Activated CD4-positive, alpha-beta T cell treated with anti-CD3 and anti-CD28 coated beads, Interleukin-2, amount 10 ng/mL, durations not matched to agents 7 days and 5 days (primary cell): ENCODE measurements at regions not wholly inside any gene's neighbourhood (a gene's known extent, or its start where the extent isn't known, plus 50 kb on each side); places are given as distances from the start of the nearest gene placed in this dataset.

Experiments
- CTCF ChIA-PET: fragments of 350-600 bp; sonication (Branson Sonifier 250); formaldehyde crosslinking; loops from one replicate; lab custom pipeline; 2021; ENCODE audit warnings: antibody characterized with exemption; lab: Charles Lee
- POLR2A ChIA-PET: fragments of 350-600 bp; sonication (Branson Sonifier 250); formaldehyde crosslinking; loops from one replicate; lab custom pipeline; 2021; ENCODE audit warnings: antibody characterized with exemption; lab: Charles Lee
- DNase-seq: peaks from one replicate; pipeline ENCODE4 v3.0.0-alpha.2; 2020
- H3K27ac Mint-ChIP-seq: one replicate; pipeline ENCODE4 v1.8.0; 2021; ENCODE audit warnings: mild to moderate bottlenecking, moderate library complexity, mixed read lengths
- H3K27me3 Mint-ChIP-seq: one replicate; pipeline ENCODE4 v1.8.0; 2021; ENCODE audit warnings: mixed read lengths
- H3K36me3 Mint-ChIP-seq: one replicate; pipeline ENCODE4 v1.8.0; 2021; ENCODE audit warnings: low read depth, mixed read lengths
- H3K4me1 Mint-ChIP-seq: one replicate; pipeline ENCODE4 v1.8.0; 2021; ENCODE audit warnings: mixed read lengths
- H3K4me3 Mint-ChIP-seq: one replicate; pipeline ENCODE4 v1.8.0; 2021; ENCODE audit warnings: mild to moderate bottlenecking, moderate library complexity, mixed read lengths
- H3K9me3 Mint-ChIP-seq: one replicate; pipeline ENCODE4 v1.8.0; 2021; ENCODE audit warnings: mixed read lengths

DNA sequence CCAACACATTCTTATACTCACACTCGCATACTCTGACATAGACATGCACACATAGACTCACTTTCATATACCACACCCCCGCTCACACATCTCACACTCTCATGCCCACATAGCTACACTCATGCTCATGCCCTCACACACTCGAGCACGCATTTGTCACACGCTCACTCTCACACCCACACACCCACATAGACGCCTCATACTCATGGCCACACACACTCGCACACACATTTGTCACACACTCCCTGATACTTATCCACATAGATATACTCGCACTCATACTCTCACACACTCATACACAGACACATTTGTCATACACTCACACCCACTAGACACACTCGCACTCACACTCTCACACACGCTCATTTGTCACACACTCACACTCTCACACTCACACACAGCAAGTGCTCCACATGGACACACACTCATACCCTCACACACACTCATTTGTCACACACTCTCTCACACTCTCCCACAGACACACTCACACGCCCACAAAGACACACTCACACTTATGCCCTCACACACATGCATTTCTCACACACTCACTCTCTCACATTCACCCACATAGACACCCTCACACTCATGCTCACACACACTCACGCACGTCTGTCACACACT, 50.9 kb downstream of the TNP1 start:
- CTCF ChIA-PET: no interaction called here
- no peak for DNase-seq
- Mint-ChIP-seq H3K36me3 (no peaks in the 10 kb centered on the region), H3K27me3 (no peaks in the 10 kb centered on the region), H3K4me1 (no peaks in the 10 kb centered on the region), H3K27ac (no peak overlapping the region), H3K4me3 (no peak overlapping the region), H3K9me3 (no peaks in the 10 kb centered on the region)
- POLR2A ChIA-PET: no interaction called here

DNA sequence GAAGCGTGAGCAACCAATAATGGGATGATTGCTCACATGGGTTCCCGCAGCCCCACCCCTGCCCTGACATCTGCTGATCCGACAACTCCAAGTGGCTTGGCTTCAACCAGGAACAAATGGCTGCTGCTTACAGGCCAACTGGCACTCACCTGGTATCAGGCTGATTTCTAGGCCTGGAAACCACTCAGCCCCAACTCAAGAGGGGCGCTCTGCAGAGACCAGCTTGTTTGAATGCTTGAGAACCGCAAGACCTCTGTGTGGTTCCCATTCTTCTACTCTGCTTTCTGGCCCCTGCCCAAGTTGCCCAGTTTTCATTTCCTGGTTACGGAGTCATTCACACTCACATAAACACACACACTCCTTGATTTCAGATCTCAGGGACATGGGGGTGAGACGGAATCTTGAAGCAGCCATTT, 52.0 kb downstream of the TNP1 start:
- no peak for DNase-seq
- ChIA-PET CTCF (no interaction called here), POLR2A (no interaction called here)
- Mint-ChIP-seq H3K4me3 (no peak overlapping the region), H3K27ac (no peak overlapping the region), H3K36me3 (no peaks in the 10 kb centered on the region), H3K27me3 (no peaks in the 10 kb centered on the region), H3K4me1 (no peaks in the 10 kb centered on the region), H3K9me3 (no peaks in the 10 kb centered on the region)

DNA sequence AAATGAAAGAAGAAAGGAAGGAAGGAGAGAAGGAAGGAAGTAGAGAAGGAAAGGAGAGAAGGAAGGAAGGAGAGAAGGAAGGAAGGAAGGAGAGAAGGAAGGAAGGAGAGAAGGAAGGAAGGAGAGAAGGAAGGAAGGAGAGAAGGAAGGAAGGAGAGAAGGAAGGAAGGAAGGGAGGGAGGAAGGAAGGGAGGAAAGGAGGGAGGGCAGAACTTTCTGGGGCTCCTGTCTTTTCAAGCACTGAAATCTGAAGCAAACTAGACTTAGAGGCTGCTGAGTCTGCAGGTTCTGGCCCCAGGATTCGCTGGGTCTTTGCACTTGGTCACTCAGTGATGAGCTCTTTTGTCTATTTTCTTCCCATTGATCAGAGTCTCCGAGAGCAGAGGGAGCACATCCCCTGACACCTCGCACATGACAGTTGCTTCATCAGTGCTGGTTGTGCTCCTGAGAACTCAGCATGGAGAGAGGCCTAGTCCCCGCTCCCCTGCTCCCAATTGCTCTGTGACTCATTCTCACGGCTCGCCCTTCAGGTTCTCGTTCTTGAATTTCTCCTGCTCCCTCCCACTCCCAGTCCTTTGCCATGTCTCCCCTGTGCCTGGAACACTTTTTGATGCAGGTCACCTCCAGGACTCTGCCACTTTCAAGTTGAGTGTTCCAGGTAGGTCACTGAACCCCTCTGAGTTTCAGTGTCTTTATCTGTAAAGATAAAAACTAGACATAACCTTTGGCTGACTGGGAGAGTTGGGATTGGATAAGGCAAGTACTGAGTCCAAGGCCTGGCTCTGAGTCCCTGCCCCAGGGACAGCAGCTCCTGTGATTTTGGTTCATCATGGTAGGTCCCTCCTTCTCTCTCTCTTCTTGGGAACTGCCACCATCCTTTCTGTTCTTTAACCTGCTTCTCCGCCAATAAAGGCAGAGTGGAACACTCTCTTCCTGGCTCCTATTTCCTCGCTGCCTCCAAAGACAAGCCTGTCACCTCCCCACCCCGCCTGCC, 55.2 kb downstream of the TNP1 start:
- ChIA-PET POLR2A (no interaction called here), CTCF (no interaction called here)
- H3K36me3 Mint-ChIP-seq: no peaks in the 10 kb centered on the region
- no peak for DNase-seq
- no peaks in the 10 kb centered on the region for H3K27me3 Mint-ChIP-seq
- no peaks in the 10 kb centered on the region for H3K9me3 Mint-ChIP-seq
- no peak overlapping the region for H3K4me3 Mint-ChIP-seq
- no peak overlapping the region for H3K27ac Mint-ChIP-seq
- H3K4me1 Mint-ChIP-seq: no peaks in the 10 kb centered on the region

DNA sequence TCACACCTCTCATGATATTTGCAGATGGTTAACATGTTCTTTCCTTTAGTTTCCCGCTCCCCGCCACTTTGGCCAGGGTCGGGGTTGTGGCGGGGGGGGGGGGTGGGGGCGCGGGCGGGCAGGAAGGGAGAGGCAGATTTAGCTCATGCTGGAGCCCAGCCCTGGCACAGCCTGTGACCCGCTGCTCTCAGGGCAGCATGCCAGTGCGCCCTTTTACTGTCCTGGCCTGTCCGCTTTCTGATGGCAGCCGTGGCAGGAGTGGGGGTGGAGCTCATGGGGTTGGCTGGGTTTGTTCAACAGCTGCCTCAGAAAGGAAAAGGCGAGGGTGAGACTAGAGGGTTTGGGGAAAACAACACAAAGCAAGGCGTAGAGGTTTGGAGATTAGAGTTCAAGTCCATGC, 56.1 kb downstream of the TNP1 start:
- DNase-seq: no peak
- Mint-ChIP-seq H3K27ac (no peak overlapping the region), H3K4me1 (no peaks in the 10 kb centered on the region), H3K36me3 (no peaks in the 10 kb centered on the region), H3K4me3 (no peak overlapping the region), H3K27me3 (no peaks in the 10 kb centered on the region), H3K9me3 (no peaks in the 10 kb centered on the region)
- ChIA-PET POLR2A (no interaction called here), CTCF (no interaction called here)

DNA sequence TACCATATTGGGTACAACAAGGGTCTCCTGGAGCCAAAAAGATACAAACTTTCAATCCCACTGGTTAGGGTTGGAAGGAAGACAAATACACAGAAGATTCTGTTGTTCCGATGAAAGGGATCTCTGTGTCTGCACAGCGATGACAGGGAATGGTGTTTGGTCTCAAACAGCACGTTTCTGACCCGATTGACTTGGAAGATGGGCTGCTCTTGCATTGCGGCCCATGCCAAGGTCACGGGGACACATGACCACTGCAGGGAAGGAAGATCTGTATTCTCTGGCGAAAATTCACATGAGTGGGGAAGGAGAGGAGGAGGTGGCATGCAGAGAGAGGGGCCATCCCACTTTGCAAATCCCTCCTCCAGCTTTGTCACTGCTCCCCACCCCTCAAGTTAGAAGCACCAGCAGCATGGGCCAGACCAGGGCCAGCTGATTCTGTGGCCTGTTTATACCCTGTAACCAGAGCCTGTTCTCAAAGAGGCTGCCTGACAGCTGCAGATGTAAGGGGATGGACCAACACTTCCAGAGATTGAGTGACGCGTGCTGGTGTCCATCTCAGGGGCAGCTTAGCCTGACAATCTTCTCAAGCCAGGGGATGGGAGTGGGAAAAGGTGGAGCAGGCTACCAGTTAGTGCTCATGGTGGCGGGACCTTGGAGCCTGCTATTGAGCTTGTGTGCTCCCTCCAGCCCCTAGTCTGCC, 57.2 kb downstream of the TNP1 start:
- Mint-ChIP-seq H3K4me3 (no peak overlapping the region), H3K36me3 (no peaks in the 10 kb centered on the region), H3K27ac (no peak overlapping the region), H3K4me1 (no peaks in the 10 kb centered on the region), H3K9me3 (no peaks in the 10 kb centered on the region), H3K27me3 (no peaks in the 10 kb centered on the region)
- CTCF ChIA-PET: interaction anchor here (0.7 kb wide), 1 partner anchor 882 kb away, joined by 3 read pairs; no protein-coding TSS in a partner anchor
- POLR2A ChIA-PET: no interaction called here
- DNase-seq: no peak

DNA sequence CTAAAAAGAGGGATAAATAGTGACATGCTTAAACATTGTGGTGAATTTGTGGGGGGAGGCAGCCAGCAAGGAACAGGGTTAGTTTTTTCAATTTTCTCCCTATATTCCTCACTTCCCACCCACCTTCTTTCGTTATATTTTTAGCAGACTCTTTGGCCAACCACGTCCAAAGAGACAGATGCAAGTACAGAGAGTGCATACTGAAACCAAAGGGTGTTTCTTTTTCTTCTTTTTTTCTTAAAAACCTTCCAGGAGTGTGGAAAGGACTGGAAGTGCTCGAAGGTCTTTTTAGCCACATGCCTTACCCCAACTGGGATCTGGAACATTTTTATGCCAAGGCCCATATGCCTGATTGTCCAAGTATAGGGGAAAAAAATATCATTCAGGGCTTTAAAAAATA, 59.0 kb downstream of the TNP1 start:
- H3K9me3 Mint-ChIP-seq: no peaks in the 10 kb centered on the region
- DNase-seq: no peak
- CTCF ChIA-PET: no interaction called here
- no peak overlapping the region for H3K4me3 Mint-ChIP-seq
- H3K4me1 Mint-ChIP-seq: no peaks in the 10 kb centered on the region
- POLR2A ChIA-PET: no interaction called here
- H3K27me3 Mint-ChIP-seq: no peaks in the 10 kb centered on the region
- H3K36me3 Mint-ChIP-seq: no peaks in the 10 kb centered on the region
- no peak overlapping the region for H3K27ac Mint-ChIP-seq

DNA sequence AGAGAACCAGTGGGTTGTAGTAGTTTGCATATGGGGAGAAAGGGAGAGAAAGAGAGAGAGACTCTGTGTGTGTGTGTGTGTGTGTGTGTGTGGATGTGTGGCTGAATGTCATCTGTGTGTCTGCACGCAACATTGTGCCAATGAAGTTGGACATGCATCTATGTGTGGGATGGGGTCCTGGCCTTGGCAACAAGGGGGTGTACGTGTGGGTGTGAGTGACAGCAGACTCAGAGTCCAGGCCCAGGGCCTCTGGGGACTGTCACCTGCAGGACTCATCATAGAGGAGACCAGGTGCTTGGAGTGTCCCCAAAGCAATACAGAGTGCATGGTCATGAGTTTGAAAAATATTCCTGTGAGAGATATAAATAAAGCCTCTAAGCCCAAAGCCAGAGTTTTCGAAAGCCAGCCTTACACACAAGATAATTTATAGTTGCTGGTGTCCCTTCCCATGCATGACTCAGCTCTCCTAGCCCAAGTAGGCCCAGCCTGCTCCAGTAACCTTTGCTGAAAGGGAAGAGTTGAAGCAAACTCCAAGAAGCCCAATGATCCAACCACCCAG, 59.9 kb downstream of the TNP1 start:
- CTCF ChIA-PET: no interaction called here
- Mint-ChIP-seq H3K36me3 (no peaks in the 10 kb centered on the region), H3K9me3 (no peaks in the 10 kb centered on the region), H3K4me1 (no peaks in the 10 kb centered on the region), H3K4me3 (no peak overlapping the region), H3K27me3 (no peaks in the 10 kb centered on the region), H3K27ac (no peak overlapping the region)
- POLR2A ChIA-PET: no interaction called here
- DNase-seq: no peak

DNA sequence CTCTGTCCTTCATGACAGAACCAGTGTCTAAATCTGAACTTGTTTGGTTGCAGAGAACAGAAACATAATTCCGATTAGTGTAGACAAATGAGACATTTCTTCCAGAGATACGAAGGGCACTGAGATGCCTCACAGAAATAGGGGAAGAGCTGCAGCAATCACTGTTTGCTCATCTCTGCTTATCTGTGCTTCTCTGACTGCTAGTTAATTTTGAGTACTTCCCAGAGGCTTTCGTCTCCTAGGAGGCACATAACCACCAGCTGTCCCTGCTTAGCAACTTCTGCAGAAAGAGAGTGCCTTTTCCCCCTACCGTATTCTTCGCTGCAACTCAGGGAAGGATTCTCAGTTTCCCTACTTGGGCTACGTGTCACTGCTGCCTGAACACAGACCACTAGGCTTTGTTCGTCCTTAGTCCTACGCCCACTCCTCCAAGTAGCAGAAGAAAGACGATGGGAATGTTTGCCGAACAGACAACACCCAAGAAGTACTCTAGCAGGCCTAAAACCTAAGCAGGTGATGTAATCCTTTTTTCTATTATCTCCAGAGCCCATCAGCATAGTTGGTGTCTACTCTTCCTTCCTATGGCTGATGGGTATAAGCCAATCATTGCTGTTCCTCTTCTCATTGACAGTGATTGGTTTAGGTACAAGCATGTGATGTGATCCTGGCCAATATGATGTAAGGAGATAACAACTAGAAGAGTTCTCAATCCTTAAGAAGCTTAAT, 63.6 kb downstream of the TNP1 start:
- ChIA-PET POLR2A (no interaction called here), CTCF (interaction anchor here (0.6 kb wide), 1 partner anchor 96 kb away, joined by 3 read pairs; no protein-coding TSS in a partner anchor)
- Mint-ChIP-seq H3K27me3 (no peaks in the 10 kb centered on the region), H3K4me1 (no peaks in the 10 kb centered on the region), H3K4me3 (no peak overlapping the region), H3K9me3 (no peaks in the 10 kb centered on the region), H3K36me3 (no peaks in the 10 kb centered on the region), H3K27ac (no peak overlapping the region)
- DNase-seq: no peak

DNA sequence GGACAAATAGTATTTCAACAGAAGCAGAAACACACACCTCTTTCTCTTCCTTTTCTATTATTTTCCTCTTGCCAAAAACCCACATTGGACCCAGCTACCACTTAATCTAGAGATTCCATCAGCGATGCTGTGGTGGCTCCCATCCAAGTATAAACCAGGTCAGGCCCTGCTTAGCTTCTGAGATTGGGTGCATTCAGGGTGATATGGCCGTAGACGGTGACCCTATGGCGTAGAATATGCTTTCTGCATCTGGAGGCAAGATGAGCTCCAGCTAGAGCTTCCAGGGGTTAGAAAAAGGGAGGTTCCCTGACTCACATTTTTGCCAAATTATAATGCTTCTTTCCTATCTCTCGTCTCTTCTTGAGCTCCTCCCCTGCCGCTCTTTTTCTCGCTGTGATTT, 66.5 kb downstream of the TNP1 start:
- Mint-ChIP-seq H3K27ac (no peak overlapping the region), H3K27me3 (no peaks in the 10 kb centered on the region), H3K36me3 (no peaks in the 10 kb centered on the region), H3K9me3 (no peaks in the 10 kb centered on the region), H3K4me3 (no peak overlapping the region), H3K4me1 (no peaks in the 10 kb centered on the region)
- no peak for DNase-seq
- ChIA-PET CTCF (no interaction called here), POLR2A (no interaction called here)

DNA sequence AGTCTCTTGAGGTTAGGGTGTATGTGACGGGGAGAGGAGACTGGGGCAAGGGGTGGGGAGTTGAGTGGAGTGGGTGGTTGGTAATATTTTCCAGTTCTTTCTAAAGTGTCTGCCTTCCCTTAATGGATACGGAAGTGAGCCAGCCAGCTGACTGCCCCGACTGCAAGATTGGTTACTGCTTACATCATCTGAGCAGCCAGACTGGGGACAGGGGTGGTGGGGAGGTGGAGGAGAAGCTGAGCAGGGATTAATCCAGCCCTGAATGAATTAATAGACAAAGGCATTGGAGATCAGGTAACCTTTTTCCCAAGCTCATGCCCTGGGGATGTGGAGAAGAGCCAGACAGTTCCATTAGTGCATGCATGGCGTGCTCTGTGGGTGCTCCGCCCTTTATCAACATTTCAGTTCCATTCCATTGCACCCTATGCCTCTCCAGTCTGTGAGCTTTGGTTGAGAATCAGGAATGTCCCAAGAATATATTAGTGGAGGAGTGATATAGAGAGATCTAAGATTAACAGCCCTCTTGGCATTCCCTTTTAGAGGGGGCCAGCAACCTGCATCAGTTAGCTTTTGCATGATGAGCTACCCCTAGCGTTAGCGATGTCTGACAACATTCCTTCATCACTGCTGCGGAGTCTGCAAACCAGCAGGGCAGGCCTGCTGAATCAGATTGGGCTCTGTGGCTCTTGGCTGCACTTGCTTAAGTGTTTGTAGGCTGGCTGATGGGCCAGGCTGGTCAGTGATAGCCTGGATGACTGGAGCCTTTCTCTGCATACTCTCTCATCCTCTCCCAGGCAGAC, 67.4 kb downstream of the TNP1 start:
- POLR2A ChIA-PET: no interaction called here
- CTCF ChIA-PET: interaction anchor here (1.3 kb wide), 1 partner anchor 22 kb away, joined by 3 read pairs; no protein-coding TSS in a partner anchor
- H3K27ac Mint-ChIP-seq: no peak overlapping the region
- DNase-seq: no peak
- H3K9me3 Mint-ChIP-seq: no peaks in the 10 kb centered on the region
- no peak overlapping the region for H3K4me3 Mint-ChIP-seq
- H3K36me3 Mint-ChIP-seq: no peaks in the 10 kb centered on the region
- H3K4me1 Mint-ChIP-seq: no peaks in the 10 kb centered on the region
- H3K27me3 Mint-ChIP-seq: no peaks in the 10 kb centered on the region

DNA sequence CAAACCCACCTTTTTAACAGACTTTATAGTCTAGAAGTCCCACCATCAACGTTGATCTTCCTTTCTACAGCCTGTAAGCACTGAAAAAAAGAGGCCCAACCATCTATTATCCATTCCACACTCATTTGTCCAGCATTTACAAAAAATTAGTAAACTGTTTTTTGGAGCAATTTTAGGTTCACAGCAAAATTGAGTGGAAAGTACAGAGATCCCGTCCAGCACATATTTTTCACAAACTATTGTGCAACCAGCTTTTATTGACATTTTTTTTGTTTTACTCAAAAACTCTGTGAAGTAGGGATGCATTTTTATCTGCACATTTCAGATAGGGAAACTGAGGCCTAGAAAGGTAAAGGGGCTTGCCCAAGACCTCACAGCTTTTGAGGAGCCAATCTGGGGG, 68.6 kb downstream of the TNP1 start:
- no peaks in the 10 kb centered on the region for H3K9me3 Mint-ChIP-seq
- no peaks in the 10 kb centered on the region for H3K4me1 Mint-ChIP-seq
- no peaks in the 10 kb centered on the region for H3K36me3 Mint-ChIP-seq
- no peaks in the 10 kb centered on the region for H3K27me3 Mint-ChIP-seq
- ChIA-PET CTCF (no interaction called here), POLR2A (no interaction called here)
- H3K27ac Mint-ChIP-seq: no peak overlapping the region
- H3K4me3 Mint-ChIP-seq: no peak overlapping the region
- no peak for DNase-seq

DNA sequence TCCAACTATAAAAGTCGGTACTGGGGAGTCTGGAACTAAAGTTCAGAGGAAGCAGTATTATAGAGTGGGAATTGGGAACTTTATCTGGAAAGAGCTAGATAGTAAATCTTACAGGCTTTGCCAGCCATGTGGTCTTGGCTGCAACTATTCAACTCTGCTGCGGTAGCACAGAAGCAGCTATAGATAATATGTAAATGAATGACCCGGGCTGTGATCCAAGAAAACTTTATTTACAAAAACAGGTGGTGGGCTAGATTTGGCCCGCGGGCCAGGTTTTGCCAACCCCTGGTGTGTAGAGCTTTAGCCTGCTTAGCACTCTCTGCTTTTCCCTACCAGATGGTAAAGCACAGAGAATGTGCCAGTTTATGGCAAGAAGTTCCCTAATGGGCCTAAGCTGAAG, 70.8 kb downstream of the TNP1 start:
- H3K27ac Mint-ChIP-seq: no peak overlapping the region
- DNase-seq: no peak
- no peaks in the 10 kb centered on the region for H3K27me3 Mint-ChIP-seq
- H3K4me1 Mint-ChIP-seq: no peaks in the 10 kb centered on the region
- no peaks in the 10 kb centered on the region for H3K36me3 Mint-ChIP-seq
- no peaks in the 10 kb centered on the region for H3K9me3 Mint-ChIP-seq
- H3K4me3 Mint-ChIP-seq: no peak overlapping the region
- CTCF ChIA-PET: interaction anchor here (0.6 to 1.1 kb wide), 3 partner anchors 13 to 131 kb away, joined by 3 read pairs; no protein-coding TSS in a partner anchor
- POLR2A ChIA-PET: no interaction called here
